GM12878 (cell line): ENCODE measurements at regions not wholly inside any gene's neighbourhood (a gene's known extent, or its start where the extent isn't known, plus 50 kb on each side); places are given as distances from the start of the nearest gene placed in this dataset.

Experiments used
- ATAC-seq: fragments of 200-7000 bp; cut with Tn5 transposase; 3 replicates; pipeline ENCODE4 v1.9.1; 2020; ENCODE audit warnings: mild to moderate bottlenecking, moderate library complexity
- BruUV-seq: library from RNA; stranded (reverse); fragments of 400-500 nt; replicated peaks from 2 replicates; lab custom pipeline; 2021; lab: Mats Ljungman, UMichigan
- CTCF ChIA-PET: fragments of 300-600 bp; sonication (Branson Sonifier 250); formaldehyde crosslinking; extraction: SDS; loops from one replicate; lab custom pipeline; 2021; ENCODE audit warnings: inconsistent platforms; lab: Yijun Ruan, JAX
- POLR2A ChIA-PET: fragments of 350-600 bp; formaldehyde crosslinking; extraction: SDS; loops from one replicate; lab custom pipeline; 2021; ENCODE audit warnings: inconsistent platforms; lab: Charles Lee
- RAD21 ChIA-PET: fragments of 300-600 bp; sonication (Branson Sonifier 250); formaldehyde crosslinking; loops from one replicate; lab custom pipeline; 2023; ENCODE audit warnings: antibody characterized with exemption; ENCODE audit not compliant: unreplicated experiment; lab: Charles Lee
- SMC1A ChIA-PET: fragments of 300-600 bp; sonication (Branson Sonifier 250); formaldehyde crosslinking; loops from one replicate; lab custom pipeline; 2023; ENCODE audit not compliant: unreplicated experiment, uncharacterized antibody; lab: Charles Lee
- DNase-seq: peaks from one replicate; pipeline ENCODE4 v3.0.0-alpha.2; 2011; ENCODE audit warnings: low read depth, low spot score
- FAIRE-seq: peaks from 3 replicates; lab custom pipeline; 2011; peaks lifted over from hg19 to GRCh38; lab: Jason Lieb, UNC
- H2AFZ ChIP-seq: 2 replicates; pipeline ENCODE4 v1.6.0; 2011; ENCODE audit warnings: low read depth, low read length, control low read depth; ENCODE audit not compliant: control insufficient read depth
- H3K27ac ChIP-seq: 2 replicates; pipeline ENCODE4 v1.5.1; 2011; ENCODE audit warnings: control low read depth; ENCODE audit not compliant: control insufficient read depth, insufficient read depth
- H3K27me3 ChIP-seq, 2 experiments: replicated peaks in 1 of 2; 2 replicates each; pipeline versions ENCODE4 v1.6.0 to v1.6.1; 2011; ENCODE audit warnings: low read length in 1 of 2; ENCODE audit not compliant: control insufficient read depth in 2 of 2, insufficient read depth in 2 of 2
- H3K36me3 ChIP-seq, 2 experiments: 2 replicates each; pipeline ENCODE4 v1.5.1; 2011; ENCODE audit warnings: low read length in 1 of 2; ENCODE audit not compliant: control insufficient read depth in 2 of 2, insufficient read depth in 2 of 2
- H3K4me1 ChIP-seq: 2 replicates; pipeline ENCODE4 v1.6.1; 2011; ENCODE audit warnings: mild to moderate bottlenecking, low read length, moderate library complexity, mixed read lengths; ENCODE audit not compliant: control insufficient read depth, insufficient read depth
- H3K4me2 ChIP-seq: 2 replicates; pipeline ENCODE4 v1.6.0; 2011; ENCODE audit warnings: control low read depth; ENCODE audit not compliant: control insufficient read depth, insufficient read depth
- H3K4me3 ChIP-seq: fragments of 200-600 bp; sonication (generic); 2 replicates; pipeline ENCODE4 v1.5.1; 2016
- H3K79me2 ChIP-seq: 2 replicates; pipeline ENCODE4 v1.6.0; 2011; ENCODE audit warnings: low read length; ENCODE audit not compliant: control insufficient read depth, insufficient read depth
- H3K9ac ChIP-seq: 2 replicates; pipeline ENCODE4 v1.8.0; 2011; ENCODE audit warnings: low read length, control low read depth, mixed read lengths; ENCODE audit not compliant: control insufficient read depth, insufficient read depth
- H3K9me3 ChIP-seq: replicated peaks from 3 replicates; pipeline ENCODE4 v1.5.1; 2011; ENCODE audit warnings: mild to moderate bottlenecking, low read length; ENCODE audit not compliant: control insufficient read depth, insufficient read depth
- H4K20me1 ChIP-seq: 2 replicates; pipeline ENCODE4 v1.6.0; 2011; ENCODE audit not compliant: control insufficient read depth, insufficient read depth
- BHLHE40 ChIP-seq, 2 experiments: fragments of 450-650 bp in 1 of 2; IDR thresholded peaks; 2 replicates each; pipeline ENCODE4 v1.6.1; 2011 to 2017; ENCODE audit warnings: low read depth in 2 of 2, borderline replicate concordance in 1 of 2, improper control_type of control experiment in 1 of 2, low read length in 1 of 2, mild to moderate bottlenecking in 1 of 2
- CHD1 ChIP-seq: IDR thresholded peaks from 2 replicates; pipeline ENCODE4 v1.6.1; 2012; ENCODE audit warnings: low read depth, low read length, improper control_type of control experiment
- SIN3A ChIP-seq: IDR thresholded peaks from 2 replicates; pipeline ENCODE4 v1.6.1; 2012; ENCODE audit warnings: low read depth, low read length, improper control_type of control experiment
- TCF3 ChIP-seq: IDR thresholded peaks from 2 replicates; pipeline ENCODE4 v1.6.1; 2012; ENCODE audit warnings: low read depth, mild to moderate bottlenecking, low read length, borderline replicate concordance; ENCODE audit not compliant: insufficient read depth
- WGBS: methylation state at CpG from one replicate; pipeline ENCODE4 v1.1.6; 2016; ENCODE audit warnings: low lambda C conversion rate; ENCODE audit not compliant: insufficient replicate concordance, insufficient coverage; ENCODE audit errors: missing lambda C conversion rate; 5-methylcytosine and 5-hydroxymethylcytosine counted together
- in situ Hi-C: fragments of 300-500 bp; cut with MboI; formaldehyde crosslinking; loops from 9 replicates; pipeline ENCODE4 v1.14.3; 2018; ENCODE audit warnings: mixed read lengths
- intact Hi-C: fragments of 100-400 bp; cut with micrococcal nuclease; formaldehyde crosslinking; loops from one replicate; pipeline ENCODE4 v1.14.2; 2022; ENCODE audit not compliant: unreplicated experiment

GRCh38 chr2:238790833-238791230 lies 57.1 kb upstream of the TWIST2 start:
- Histone ChIP-seq H3K9me3 (no peaks in the 10 kb centered on the region; the same call in 2 of the 3 replicates), H3K27me3 (no peaks in the 10 kb centered on the region; a peak in 1 of 4 replicates), H4K20me1 (no peaks in the 10 kb centered on the region), H3K9ac (no peak overlapping the region), H3K79me2 (no peaks in the 10 kb centered on the region), H2AFZ (no peak overlapping the region), H3K4me3 (no peak overlapping the region), H3K36me3 (no peaks in the 10 kb centered on the region), H3K4me2 (no peak overlapping the region), H3K4me1 (no peaks in the 10 kb centered on the region), H3K27ac (no peak overlapping the region)
- no peak for ATAC-seq
- intact Hi-C loops (no loop called here), in situ Hi-C loops (no loop called here)
- CTCF ChIA-PET: no interaction called here
- BruUV-seq: no TSS peak
- DNase-seq: no peak
- RAD21 ChIA-PET: no interaction called here
- no peak for TF ChIP-seq SIN3A
- TF ChIP-seq CHD1: no peak
- no peak for FAIRE-seq
- 62% methylated on average over 11 of the region's 12 CpGs for WGBS
- SMC1A ChIA-PET: no interaction called here
- POLR2A ChIA-PET: no interaction called here

GRCh38 chr2:238791354-238791753 lies 56.5 kb upstream of the TWIST2 start:
- in situ Hi-C loops: no loop called here
- H3K4me3 ChIP-seq: no peak overlapping the region
- H3K36me3 ChIP-seq: no peaks in the 10 kb centered on the region
- TF ChIP-seq TCF3 (no peak), BHLHE40 (IDR thresholded peaks at IDR 0.05; ENCODE audit: borderline replicate concordance in 1 of 2, low read depth in 2 of 2, low read length in 1 of 2) (no peak)
- WGBS: 39% methylated on average over 13 of the region's 14 CpGs
- H2AFZ ChIP-seq: no peak overlapping the region
- no peak for ATAC-seq
- H3K9ac ChIP-seq: no peak overlapping the region
- POLR2A ChIA-PET: no interaction called here
- FAIRE-seq: no peak
- no peaks in the 10 kb centered on the region; a peak in 1 of 4 replicates for H3K27me3 ChIP-seq
- CTCF ChIA-PET: no interaction called here
- H3K27ac ChIP-seq: no peak overlapping the region
- BruUV-seq: no TSS peak
- H3K4me1 ChIP-seq: no peaks in the 10 kb centered on the region
- RAD21 ChIA-PET: no interaction called here
- intact Hi-C loops: no loop called here
- SMC1A ChIA-PET: no interaction called here
- no peak overlapping the region for H3K4me2 ChIP-seq
- H3K79me2 ChIP-seq: no peaks in the 10 kb centered on the region
- no peaks in the 10 kb centered on the region for H4K20me1 ChIP-seq
- H3K9me3 ChIP-seq: no peaks in the 10 kb centered on the region; the same call in 2 of the 3 replicates
- DNase-seq: no peak
